B cell (primary cell): ENCODE measurements at regions not wholly inside any gene's neighbourhood (a gene's known extent, or its start where the extent isn't known, plus 50 kb on each side); places are given as distances from the start of the nearest gene placed in this dataset.

Experiments used
- CTCF ChIP-seq: fragments of 200-600 bp; IDR thresholded peaks from one replicate; pipeline ENCODE4 v1.8.0; 2022; ENCODE audit warnings: antibody characterized with exemption, mild to moderate bottlenecking
- EZH2 ChIP-seq: IDR thresholded peaks from 2 replicates; pipeline ENCODE4 v1.6.1; 2012; ENCODE audit warnings: borderline replicate concordance, low read depth, mild to moderate bottlenecking, moderate library complexity, low read length; ENCODE audit not compliant: insufficient read depth, poor library complexity, severe bottlenecking

- no peak for TF ChIP-seq CTCF
- TF ChIP-seq EZH2, result no peak
Observed at GRCh38 chr13:39107561-39107960, 69.3 kb downstream of the NHLRC3 start.
